CD8-positive, alpha-beta memory T cell (primary cell): ENCODE measurements at regions not wholly inside any gene's neighbourhood (a gene's known extent, or its start where the extent isn't known, plus 50 kb on each side); places are given as distances from the start of the nearest gene placed in this dataset.

Experiments
- CTCF ChIA-PET: fragments of 350-600 bp; sonication (Branson Sonifier 250); formaldehyde crosslinking; loops from one replicate; lab custom pipeline; 2021; ENCODE audit warnings: antibody characterized with exemption; lab: Charles Lee
- POLR2A ChIA-PET: fragments of 350-600 bp; sonication (Branson Sonifier 250); formaldehyde crosslinking; loops from one replicate; lab custom pipeline; 2021; ENCODE audit warnings: antibody characterized with exemption; lab: Charles Lee
- DNase-seq, 5 donors: peaks; one replicate each; pipeline versions ENCODE4 v3.0.0 to v3.0.0-alpha.2; 2020 to 2022; ENCODE audit warnings: mixed read lengths in 1 of 5
- H3K27ac ChIP-seq: one replicate; pipeline ENCODE4 v1.7.0; 2013; ENCODE audit warnings: low read depth, mild to moderate bottlenecking, low read length, moderate library complexity
- H3K27me3 ChIP-seq: 2 replicates; pipeline ENCODE4 v1.7.0; 2013; ENCODE audit warnings: low read length, mild to moderate bottlenecking; ENCODE audit not compliant: insufficient read depth, poor library complexity, severe bottlenecking
- H3K36me3 ChIP-seq: 2 replicates; pipeline ENCODE4 v1.7.0; 2013; ENCODE audit warnings: mild to moderate bottlenecking, low read length, moderate library complexity; ENCODE audit not compliant: insufficient read depth
- H3K4me1 ChIP-seq: 2 replicates; pipeline ENCODE4 v1.7.0; 2013; ENCODE audit warnings: mild to moderate bottlenecking, low read length, moderate library complexity; ENCODE audit not compliant: insufficient read depth
- H3K4me3 ChIP-seq: 2 replicates; pipeline ENCODE4 v1.7.0; 2013; ENCODE audit warnings: mild to moderate bottlenecking, low read length
- H3K9me3 ChIP-seq: 2 replicates; pipeline ENCODE4 v1.7.0; 2013; ENCODE audit warnings: mild to moderate bottlenecking, low read length
- H3K27ac Mint-ChIP-seq, 8 donors: one replicate each; pipeline ENCODE4 v1.8.0; 2020 to 2021; ENCODE audit warnings: mixed read lengths in 8 of 8, mild to moderate bottlenecking in 6 of 8, inconsistent platforms in 3 of 8, moderate library complexity in 3 of 8
- H3K27me3 Mint-ChIP-seq, 2 donors: one replicate each; pipeline ENCODE4 v1.8.0; 2020 to 2021; ENCODE audit warnings: mixed read lengths in 2 of 2, mild to moderate bottlenecking in 1 of 2, moderate library complexity in 1 of 2
- H3K36me3 Mint-ChIP-seq, 3 donors: one replicate each; pipeline ENCODE4 v1.8.0; 2020 to 2021; ENCODE audit warnings: mixed read lengths in 3 of 3, inconsistent platforms in 1 of 3, mild to moderate bottlenecking in 1 of 3
- H3K4me1 Mint-ChIP-seq, 3 donors: one replicate each; pipeline ENCODE4 v1.8.0; 2020 to 2021; ENCODE audit warnings: mixed read lengths in 3 of 3, inconsistent platforms in 1 of 3, mild to moderate bottlenecking in 1 of 3
- H3K4me3 Mint-ChIP-seq, 7 donors: one replicate each; pipeline ENCODE4 v1.8.0; 2020 to 2021; ENCODE audit warnings: mixed read lengths in 7 of 7, mild to moderate bottlenecking in 6 of 7, moderate library complexity in 4 of 7, inconsistent platforms in 2 of 7
- H3K9me3 Mint-ChIP-seq, 5 donors: one replicate each; pipeline ENCODE4 v1.8.0; 2020 to 2022; ENCODE audit warnings: mixed read lengths in 5 of 5, mild to moderate bottlenecking in 3 of 5, moderate library complexity in 2 of 5, inconsistent platforms in 1 of 5

DNA sequence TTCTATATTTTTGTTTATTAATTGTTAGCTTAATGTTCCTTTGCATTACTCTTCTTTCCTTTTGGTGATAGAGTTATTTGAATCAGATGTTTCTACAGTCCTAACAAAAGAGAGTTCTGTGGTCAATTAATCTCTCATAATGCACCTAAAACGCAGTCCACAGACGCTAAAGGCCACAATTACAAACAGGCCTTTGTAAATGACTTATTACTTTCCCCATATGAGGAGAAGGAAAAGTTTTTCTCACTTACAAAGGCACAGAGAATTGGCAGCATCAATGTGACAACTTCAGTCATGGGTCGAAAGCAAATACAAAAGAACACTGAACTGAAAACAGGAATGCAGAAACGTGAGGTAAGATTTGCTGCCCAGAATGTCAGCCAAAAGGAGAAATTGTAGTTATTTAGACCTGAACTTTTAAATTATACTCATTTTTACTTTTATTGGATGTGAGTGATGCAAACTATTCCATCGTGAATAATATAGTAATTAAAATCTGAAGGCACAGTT is 142.0 kb upstream of the SYT10 start:
- H3K27me3 ChIP-seq, result no peaks in the 10 kb centered on the region
- no peak for DNase-seq
- H3K27ac ChIP-seq, result no peak overlapping the region
- peaks cover 4 to 7% (median 6%) of the 10 kb centered on the region in 5 donors for H3K9me3 Mint-ChIP-seq
- H3K4me3 Mint-ChIP-seq, result no peak overlapping the region
- no peaks in the 10 kb centered on the region for H3K9me3 ChIP-seq
- no peaks in the 10 kb centered on the region for H3K27me3 Mint-ChIP-seq
- no peak overlapping the region for H3K27ac Mint-ChIP-seq
- ChIA-PET CTCF (no interaction called here), POLR2A (no interaction called here)
- H3K4me1 Mint-ChIP-seq, result no peaks in the 10 kb centered on the region
- no peak overlapping the region for H3K4me3 ChIP-seq
- no peaks in the 10 kb centered on the region for H3K4me1 ChIP-seq
- no peaks in the 10 kb centered on the region for H3K36me3 Mint-ChIP-seq
- H3K36me3 ChIP-seq, result no peaks in the 10 kb centered on the region

- Histone ChIP-seq H3K27ac (peak overlapping the region; percentile 80), H3K36me3 (no peaks in the 10 kb centered on the region), H3K4me3 (no peak overlapping the region), H3K4me1 (no peaks in the 10 kb centered on the region), H3K9me3 (no peaks in the 10 kb centered on the region), H3K27me3 (no peaks in the 10 kb centered on the region)
- CTCF ChIA-PET, result no interaction called here
- peaks cover 0 to 5% (median 3%) of the 10 kb centered on the region in 5 donors for H3K9me3 Mint-ChIP-seq
- H3K4me1 Mint-ChIP-seq, result no peaks in the 10 kb centered on the region
- POLR2A ChIA-PET, result no interaction called here
- no peak for DNase-seq
- H3K4me3 Mint-ChIP-seq, result no peak overlapping the region
- H3K27ac Mint-ChIP-seq, result no peak overlapping the region
- no peaks in the 10 kb centered on the region for H3K27me3 Mint-ChIP-seq
- no peaks in the 10 kb centered on the region for H3K36me3 Mint-ChIP-seq
Observed at GRCh38 chr12:33586576-33586975, 147.0 kb upstream of the SYT10 start.

DNA sequence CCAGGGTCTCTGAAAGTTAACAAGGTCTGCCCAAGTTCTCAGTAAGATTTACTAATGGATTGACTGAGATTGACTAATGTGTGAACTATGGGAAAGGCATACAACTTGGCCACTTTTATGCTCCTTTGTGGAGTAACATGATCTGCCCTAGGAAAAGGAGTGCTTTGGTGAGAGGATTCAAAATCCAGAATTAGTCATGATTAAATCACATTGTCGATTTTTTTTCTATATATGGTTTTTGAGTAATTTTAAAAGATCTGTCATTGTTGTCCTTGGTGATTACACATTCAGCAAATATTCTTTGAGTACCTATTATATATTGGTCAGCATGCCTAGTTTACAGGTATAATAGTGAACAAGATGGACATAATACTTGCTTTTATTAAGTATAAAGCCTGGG is 147.7 kb upstream of the SYT10 start:
- no peaks in the 10 kb centered on the region for H3K4me1 ChIP-seq
- no peaks in the 10 kb centered on the region for H3K36me3 Mint-ChIP-seq
- H3K27me3 Mint-ChIP-seq, result no peaks in the 10 kb centered on the region
- no peaks in the 10 kb centered on the region for H3K36me3 ChIP-seq
- CTCF ChIA-PET, result no interaction called here
- no peaks in the 10 kb centered on the region for H3K27me3 ChIP-seq
- no peak for DNase-seq
- no peak overlapping the region for H3K4me3 Mint-ChIP-seq
- H3K27ac ChIP-seq, result peak overlapping the region; percentile 80
- H3K4me3 ChIP-seq, result no peak overlapping the region
- no peak overlapping the region for H3K27ac Mint-ChIP-seq
- POLR2A ChIA-PET, result no interaction called here
- H3K4me1 Mint-ChIP-seq, result no peaks in the 10 kb centered on the region
- H3K9me3 Mint-ChIP-seq, result peaks cover 0 to 5% (median 3%) of the 10 kb centered on the region in 5 donors
- no peaks in the 10 kb centered on the region for H3K9me3 ChIP-seq

DNA sequence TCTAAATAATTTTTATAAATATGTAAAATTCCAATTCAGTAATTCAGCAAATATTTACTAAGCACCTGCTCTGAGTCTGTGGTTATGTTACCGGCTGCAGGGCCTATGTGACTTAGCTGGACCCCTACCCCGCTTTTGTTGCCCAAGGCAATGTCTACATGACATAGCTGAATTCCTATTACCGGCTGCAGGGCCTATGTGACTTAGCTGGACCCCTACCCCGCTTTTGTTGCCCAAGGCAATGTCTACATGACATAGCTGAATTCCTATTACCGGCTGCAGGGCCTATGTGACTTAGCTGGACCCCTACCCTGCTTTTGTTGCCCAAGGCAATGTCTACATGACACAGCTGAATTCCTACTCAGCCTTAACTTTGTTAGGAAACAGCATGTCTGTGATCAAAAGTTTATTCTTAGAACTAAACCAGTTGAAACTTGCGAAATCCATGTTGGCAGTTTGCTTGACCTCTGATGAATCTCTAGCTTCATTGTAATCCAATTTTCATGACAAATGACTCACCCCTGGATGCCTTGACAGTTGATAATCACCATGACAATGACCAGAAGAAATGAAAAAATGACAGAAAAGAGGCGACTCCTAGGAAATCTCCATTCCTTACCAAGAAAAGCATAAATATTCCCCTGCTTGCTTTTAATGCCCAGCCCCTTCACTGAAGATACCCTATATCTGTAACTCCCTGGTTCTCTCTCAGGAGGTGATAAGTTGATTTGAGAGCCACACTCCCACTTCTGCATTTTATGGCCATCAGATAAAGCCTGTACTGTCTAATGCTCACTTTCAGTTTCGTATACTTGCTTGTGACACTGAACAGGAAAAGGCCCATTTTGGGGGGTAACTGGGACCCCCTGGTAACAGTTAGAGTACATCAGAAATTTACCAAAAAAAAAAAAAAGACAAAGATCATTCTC is 148.4 kb upstream of the SYT10 start:
- Histone ChIP-seq H3K4me3 (no peak overlapping the region), H3K27ac (peak overlapping the region; percentile 80), H3K4me1 (no peaks in the 10 kb centered on the region), H3K27me3 (no peaks in the 10 kb centered on the region), H3K9me3 (no peaks in the 10 kb centered on the region), H3K36me3 (no peaks in the 10 kb centered on the region)
- H3K9me3 Mint-ChIP-seq, result peaks cover 0 to 5% (median 3%) of the 10 kb centered on the region in 5 donors
- no peaks in the 10 kb centered on the region for H3K4me1 Mint-ChIP-seq
- no peak overlapping the region for H3K4me3 Mint-ChIP-seq
- DNase-seq, result no peak
- no peak overlapping the region for H3K27ac Mint-ChIP-seq
- ChIA-PET POLR2A (no interaction called here), CTCF (no interaction called here)
- no peaks in the 10 kb centered on the region for H3K27me3 Mint-ChIP-seq
- no peaks in the 10 kb centered on the region for H3K36me3 Mint-ChIP-seq

DNA sequence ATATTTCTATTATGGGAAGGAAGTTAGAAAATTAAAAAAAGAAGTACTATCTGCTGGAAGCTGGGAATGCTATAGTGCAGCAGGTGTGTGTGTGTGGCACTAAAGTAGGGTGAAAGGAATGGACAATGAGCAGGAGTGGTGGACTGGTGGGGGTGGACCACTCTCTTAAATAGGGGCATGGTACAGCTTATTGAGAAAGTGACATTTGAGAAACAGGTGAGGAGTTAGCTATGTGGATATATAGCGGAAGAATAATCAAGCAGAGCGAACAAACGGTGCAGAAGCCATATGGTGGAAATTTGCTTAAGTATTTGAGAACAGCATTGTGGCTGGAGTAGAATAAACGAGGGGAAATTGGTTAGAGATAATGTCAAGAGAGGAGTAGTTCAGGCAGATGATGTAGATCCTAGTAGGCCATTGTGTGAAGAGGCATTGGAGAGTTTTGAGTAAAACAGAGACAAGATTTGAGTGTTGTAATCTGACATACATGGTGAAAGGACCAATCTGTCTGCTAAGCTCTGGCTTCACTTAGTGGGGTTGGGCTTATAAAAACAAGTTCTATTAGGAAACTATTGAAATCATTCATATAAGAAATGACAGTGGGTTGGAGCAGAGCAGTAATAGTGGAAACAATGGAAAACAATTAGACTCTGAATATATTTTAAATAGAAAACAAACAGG is 149.2 kb upstream of the SYT10 start:
- Histone ChIP-seq H3K9me3 (no peaks in the 10 kb centered on the region), H3K4me1 (no peaks in the 10 kb centered on the region), H3K36me3 (no peaks in the 10 kb centered on the region), H3K27ac (peak overlapping the region; percentile 80), H3K4me3 (no peak overlapping the region), H3K27me3 (no peaks in the 10 kb centered on the region)
- no peak overlapping the region for H3K27ac Mint-ChIP-seq
- H3K4me3 Mint-ChIP-seq, result no peak overlapping the region
- H3K36me3 Mint-ChIP-seq, result no peaks in the 10 kb centered on the region
- ChIA-PET CTCF (no interaction called here), POLR2A (no interaction called here)
- no peaks in the 10 kb centered on the region for H3K27me3 Mint-ChIP-seq
- H3K9me3 Mint-ChIP-seq, result peaks cover 0 to 5% (median 3%) of the 10 kb centered on the region in 5 donors
- H3K4me1 Mint-ChIP-seq, result no peaks in the 10 kb centered on the region
- no peak for DNase-seq

GRCh38 chr12:33589576-33590114 is 150.0 kb upstream of the SYT10 start:
- peaks cover 0 to 5% (median 3%) of the 10 kb centered on the region in 5 donors for H3K9me3 Mint-ChIP-seq
- no peak overlapping the region for H3K4me3 Mint-ChIP-seq
- Histone ChIP-seq H3K27me3 (no peaks in the 10 kb centered on the region), H3K9me3 (no peaks in the 10 kb centered on the region), H3K36me3 (no peaks in the 10 kb centered on the region), H3K4me3 (no peak overlapping the region), H3K27ac (peak overlapping the region; percentile 80), H3K4me1 (no peaks in the 10 kb centered on the region)
- no peak for DNase-seq
- no peaks in the 10 kb centered on the region for H3K27me3 Mint-ChIP-seq
- H3K27ac Mint-ChIP-seq, result no peak overlapping the region
- ChIA-PET POLR2A (no interaction called here), CTCF (no interaction called here)
- no peaks in the 10 kb centered on the region for H3K36me3 Mint-ChIP-seq
- no peaks in the 10 kb centered on the region for H3K4me1 Mint-ChIP-seq

GRCh38 chr12:33593753-33594152 is 154.1 kb upstream of the SYT10 start:
- Histone ChIP-seq H3K27me3 (no peaks in the 10 kb centered on the region), H3K27ac (no peak overlapping the region), H3K36me3 (no peaks in the 10 kb centered on the region), H3K9me3 (no peaks in the 10 kb centered on the region), H3K4me3 (no peak overlapping the region), H3K4me1 (no peaks in the 10 kb centered on the region)
- Mint-ChIP-seq H3K36me3 (no peaks in the 10 kb centered on the region), H3K9me3 (peaks cover 0 to 2% (median 0%) of the 10 kb centered on the region in 5 donors), H3K4me1 (no peaks in the 10 kb centered on the region), H3K27ac (no peak overlapping the region), H3K4me3 (no peak overlapping the region), H3K27me3 (peaks cover 0 to 2% of the 10 kb centered on the region in 2 donors)
- ChIA-PET CTCF (no interaction called here), POLR2A (no interaction called here)
- no peak for DNase-seq

- Histone ChIP-seq H3K27ac (peak overlapping the region; percentile 20), H3K36me3 (no peaks in the 10 kb centered on the region), H3K4me3 (no peak overlapping the region), H3K4me1 (no peaks in the 10 kb centered on the region), H3K27me3 (no peaks in the 10 kb centered on the region), H3K9me3 (no peaks in the 10 kb centered on the region)
- Mint-ChIP-seq H3K4me3 (no peak overlapping the region), H3K27me3 (peaks cover 0 to 2% of the 10 kb centered on the region in 2 donors), H3K27ac (no peak overlapping the region), H3K4me1 (no peaks in the 10 kb centered on the region), H3K36me3 (no peaks in the 10 kb centered on the region), H3K9me3 (peaks cover 0 to 8% (median 0%) of the 10 kb centered on the region in 5 donors)
- ChIA-PET CTCF (no interaction called here), POLR2A (no interaction called here)
- DNase-seq, result no peak
Observed at GRCh38 chr12:33596061-33596460, 156.4 kb upstream of the SYT10 start.
